ENCODE measurements at regions not wholly inside any gene's neighbourhood (a gene's known extent, or its start where the extent isn't known, plus 50 kb on each side); places are given as distances from the start of the nearest gene placed in this dataset.

- intact Hi-C loops (cut with DNase I) = no loop called here
- Histone ChIP-seq H3K27me3 (no peaks in the 10 kb centered on the region), H3K36me3 (replicated peaks in 1 of 2; ENCODE audit: insufficient read depth in 1 of 2, low read depth in 2 of 2) (no peaks in the 10 kb centered on the region), H3K9me3 (no peaks in the 10 kb centered on the region), H3K27ac (no peak overlapping the region), H3K4me3 (no peak overlapping the region), H3K4me1 (no peaks in the 10 kb centered on the region)
- no peak for DNase-seq
- no peak for ATAC-seq
- no peak for TF ChIP-seq CTCF (IDR thresholded peaks at IDR 0.05)
- no peak for TF ChIP-seq POLR2A (IDR thresholded peaks at IDR 0.05)
Observed at GRCh38 chr4:149072384-149072783, 630.2 kb upstream of the NR3C2 start.

GRCh38 chr4:149065753-149066152 lies 623.5 kb upstream of the NR3C2 start:
- Histone ChIP-seq H3K9me3 (no peaks in the 10 kb centered on the region), H3K4me1 (no peaks in the 10 kb centered on the region), H3K27ac (no peak overlapping the region), H3K36me3 (replicated peaks in 1 of 2; ENCODE audit: insufficient read depth in 1 of 2, low read depth in 2 of 2) (no peaks in the 10 kb centered on the region), H3K27me3 (no peaks in the 10 kb centered on the region), H3K4me3 (no peak overlapping the region)
- DNase-seq (no peak), ATAC-seq (no peak)
- TF ChIP-seq POLR2A (IDR thresholded peaks at IDR 0.05) (no peak), CTCF (IDR thresholded peaks at IDR 0.05) (no peak)
- WGBS, 2 donors = 92 to 94% methylated on average over 1 of the region's 1 CpG
- intact Hi-C loops (cut with DNase I) = no loop called here

- TF ChIP-seq POLR2A (IDR thresholded peaks at IDR 0.05) (no peak), CTCF (IDR thresholded peaks at IDR 0.05) (no peak)
- Histone ChIP-seq H3K27ac (no peak overlapping the region), H3K27me3 (no peaks in the 10 kb centered on the region), H3K4me3 (no peak overlapping the region), H3K36me3 (replicated peaks in 1 of 2; ENCODE audit: insufficient read depth in 1 of 2, low read depth in 2 of 2) (no peaks in the 10 kb centered on the region), H3K9me3 (no peaks in the 10 kb centered on the region), H3K4me1 (no peaks in the 10 kb centered on the region)
- intact Hi-C loops (cut with DNase I) = no loop called here
- ATAC-seq (no peak), DNase-seq (no peak)
- 71 to 75% methylated on average over 2 of the region's 2 CpGs for WGBS, 2 donors
Observed at GRCh38 chr4:149062997-149063396, 620.8 kb upstream of the NR3C2 start.

- Histone ChIP-seq H3K36me3 (replicated peaks in 1 of 2; ENCODE audit: insufficient read depth in 1 of 2, low read depth in 2 of 2) (no peaks in the 10 kb centered on the region), H3K27ac (no peak overlapping the region), H3K9me3 (no peaks in the 10 kb centered on the region), H3K4me1 (no peaks in the 10 kb centered on the region), H3K27me3 (no peaks in the 10 kb centered on the region), H3K4me3 (no peak overlapping the region)
- WGBS, 2 donors = 59 to 72% methylated on average over 3 of the region's 3 CpGs
- no peak for ATAC-seq
- no peak for TF ChIP-seq POLR2A (IDR thresholded peaks at IDR 0.05)
- TF ChIP-seq CTCF (IDR thresholded peaks at IDR 0.05) = no peak
- intact Hi-C loops (cut with DNase I) = no loop called here
- DNase-seq = no peak
Observed at GRCh38 chr4:149057594-149057993, 615.4 kb upstream of the NR3C2 start.

- 42 to 43% methylated on average over 2 of the region's 2 CpGs for WGBS, 2 donors
- Histone ChIP-seq H3K4me3 (no peak overlapping the region), H3K4me1 (no peaks in the 10 kb centered on the region), H3K36me3 (replicated peaks in 1 of 2; ENCODE audit: insufficient read depth in 1 of 2, low read depth in 2 of 2) (no peaks in the 10 kb centered on the region), H3K9me3 (no peaks in the 10 kb centered on the region), H3K27ac (no peak overlapping the region), H3K27me3 (no peaks in the 10 kb centered on the region)
- no peak for DNase-seq
- TF ChIP-seq POLR2A (IDR thresholded peaks at IDR 0.05) (no peak), CTCF (IDR thresholded peaks at IDR 0.05) (no peak)
- no peak for ATAC-seq
- intact Hi-C loops (cut with DNase I) = no loop called here
Observed at GRCh38 chr4:149056615-149057014, 614.4 kb upstream of the NR3C2 start.
